Activated naive CD8-positive, alpha-beta T cell treated with anti-CD3 and anti-CD28 coated beads, Interleukin-2, amount 10 ng/mL, durations not matched to agents 7 days and 5 days (primary cell): ENCODE measurements at regions not wholly inside any gene's neighbourhood (a gene's known extent, or its start where the extent isn't known, plus 50 kb on each side); places are given as distances from the start of the nearest gene placed in this dataset.
A peak's percentile ranks its signal among the peaks of the same experiment; 100 is the strongest.

ENCODE experiments used
- ATAC-seq: fragments of 150-1000 bp; cut with Tn5 transposase; one replicate; pipeline ENCODE4 v1.10.0; 2021; ENCODE audit warnings: low read depth, moderate library complexity
- POLR2A ChIA-PET: fragments of 350-600 bp; sonication (Branson Sonifier 250); formaldehyde crosslinking; loops from one replicate; lab custom pipeline; 2021; ENCODE audit warnings: antibody characterized with exemption; lab: Charles Lee
- DNase-seq: peaks from one replicate; pipeline ENCODE4 v3.0.0; 2021
- H3K27ac Mint-ChIP-seq: one replicate; pipeline ENCODE4 v1.8.0; 2022; ENCODE audit warnings: mild to moderate bottlenecking, mixed read lengths
- H3K27me3 Mint-ChIP-seq: one replicate; pipeline ENCODE4 v1.8.0; 2022; ENCODE audit warnings: mild to moderate bottlenecking, moderate library complexity, mixed read lengths
- H3K36me3 Mint-ChIP-seq: one replicate; pipeline ENCODE4 v1.8.0; 2021; ENCODE audit warnings: mild to moderate bottlenecking, mixed read lengths
- H3K4me1 Mint-ChIP-seq: one replicate; pipeline ENCODE4 v1.8.0; 2021; ENCODE audit warnings: mixed read lengths
- H3K4me3 Mint-ChIP-seq: one replicate; pipeline ENCODE4 v1.8.0; 2022; ENCODE audit warnings: mild to moderate bottlenecking, moderate library complexity, mixed read lengths
- H3K9me3 Mint-ChIP-seq: one replicate; pipeline ENCODE4 v1.8.0; 2021; ENCODE audit warnings: mixed read lengths

DNA sequence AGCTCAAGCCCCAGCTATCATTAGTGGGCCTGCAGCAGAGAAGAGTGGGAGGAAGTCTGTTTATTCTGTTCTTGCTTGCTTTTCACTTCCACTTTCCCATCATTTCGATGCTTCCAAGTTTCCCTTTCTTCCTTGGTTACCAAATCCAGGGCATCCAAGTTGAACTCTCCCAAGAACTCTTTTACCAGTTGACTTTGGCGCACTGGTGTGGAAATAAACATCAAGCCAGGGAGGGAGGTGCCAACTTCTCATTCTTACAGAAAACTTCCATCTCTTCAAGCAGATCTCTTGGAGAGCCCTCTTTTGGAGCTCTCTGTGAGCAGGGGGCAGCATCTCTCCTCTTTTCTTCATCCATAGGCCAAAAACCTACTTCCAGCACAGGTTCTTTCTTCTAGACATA, 85.7 kb upstream of the RGS17 start:
- Mint-ChIP-seq H3K4me1 (no peaks in the 10 kb centered on the region), H3K27me3 (no peaks in the 10 kb centered on the region), H3K4me3 (no peak overlapping the region), H3K27ac (no peak overlapping the region), H3K9me3 (no peaks in the 10 kb centered on the region), H3K36me3 (no peaks in the 10 kb centered on the region)
- POLR2A ChIA-PET: no interaction called here
- no peak for DNase-seq
- ATAC-seq: no peak

DNA sequence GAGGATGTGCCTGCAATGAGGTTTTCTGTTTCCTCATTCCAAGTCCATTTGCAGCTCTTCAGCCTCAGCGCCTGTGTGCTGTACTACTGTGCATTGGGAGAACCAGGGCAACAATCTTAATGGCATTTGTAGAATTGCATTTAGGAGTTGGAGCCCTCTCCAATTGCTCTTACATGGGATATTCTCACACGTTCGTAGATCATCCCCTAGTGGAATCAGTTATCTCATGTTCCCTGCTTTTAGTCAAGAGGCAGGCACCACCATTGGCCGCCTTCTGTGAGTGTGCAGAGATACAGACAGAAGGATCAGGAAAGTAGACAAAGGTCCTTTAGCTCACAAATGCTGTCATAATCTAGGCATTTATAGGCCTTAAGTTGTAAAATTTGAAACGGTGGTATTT, 84.2 kb upstream of the RGS17 start:
- no peak overlapping the region for H3K27ac Mint-ChIP-seq
- POLR2A ChIA-PET: no interaction called here
- H3K27me3 Mint-ChIP-seq: no peaks in the 10 kb centered on the region
- H3K4me3 Mint-ChIP-seq: no peak overlapping the region
- ATAC-seq (no peak), DNase-seq (no peak)
- H3K9me3 Mint-ChIP-seq: no peaks in the 10 kb centered on the region
- H3K4me1 Mint-ChIP-seq: peaks cover 4% of the 10 kb centered on the region
- no peaks in the 10 kb centered on the region for H3K36me3 Mint-ChIP-seq

DNA sequence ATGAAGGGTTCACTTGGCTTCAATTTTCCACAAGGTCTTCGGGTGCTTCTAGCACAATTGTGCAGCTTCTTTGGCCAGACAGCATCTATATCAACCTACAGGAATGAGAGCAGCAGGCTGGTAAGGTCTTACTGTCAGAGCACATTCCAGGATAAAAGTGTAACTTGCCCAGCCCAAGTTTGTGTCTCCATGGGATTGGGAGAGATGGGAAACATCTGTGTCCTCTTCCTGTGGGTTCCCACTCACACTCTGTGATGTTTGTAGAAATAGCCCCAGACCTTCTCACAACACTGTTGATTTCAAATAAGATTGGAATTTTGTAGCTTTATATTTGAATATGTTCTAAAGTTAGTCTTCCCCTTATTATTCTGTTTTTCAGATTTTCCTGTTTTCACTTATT, 83.4 kb upstream of the RGS17 start:
- Mint-ChIP-seq H3K27ac (no peak overlapping the region), H3K4me1 (peaks cover 7% of the 10 kb centered on the region), H3K4me3 (no peak overlapping the region), H3K9me3 (no peaks in the 10 kb centered on the region), H3K27me3 (no peaks in the 10 kb centered on the region), H3K36me3 (no peaks in the 10 kb centered on the region)
- ATAC-seq: no peak
- POLR2A ChIA-PET: no interaction called here
- no peak for DNase-seq

DNA sequence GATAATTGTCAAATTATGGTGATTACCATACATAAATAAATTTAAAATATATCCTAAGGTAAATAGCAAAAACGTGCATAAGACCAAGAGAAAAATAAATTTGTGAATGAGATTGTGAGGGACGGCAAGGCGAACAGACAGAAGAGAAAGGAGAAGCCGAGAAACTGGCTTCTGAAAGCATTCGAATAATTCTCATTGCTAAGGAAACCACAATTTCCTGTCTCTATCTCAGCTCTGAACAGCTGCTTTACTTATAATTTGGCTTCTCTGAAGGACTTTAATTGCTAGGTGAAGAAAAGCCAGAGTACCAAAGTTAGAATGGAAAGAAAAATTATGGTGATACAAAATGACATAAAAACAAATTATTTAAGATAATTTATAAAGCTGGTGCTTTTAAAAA, 79.0 kb upstream of the RGS17 start:
- peaks cover 7% of the 10 kb centered on the region for H3K4me1 Mint-ChIP-seq
- no peaks in the 10 kb centered on the region for H3K27me3 Mint-ChIP-seq
- no peak overlapping the region for H3K27ac Mint-ChIP-seq
- ATAC-seq: peak; percentile 81
- H3K4me3 Mint-ChIP-seq: no peak overlapping the region
- POLR2A ChIA-PET: no interaction called here
- H3K9me3 Mint-ChIP-seq: no peaks in the 10 kb centered on the region
- no peak for DNase-seq
- H3K36me3 Mint-ChIP-seq: no peaks in the 10 kb centered on the region

DNA sequence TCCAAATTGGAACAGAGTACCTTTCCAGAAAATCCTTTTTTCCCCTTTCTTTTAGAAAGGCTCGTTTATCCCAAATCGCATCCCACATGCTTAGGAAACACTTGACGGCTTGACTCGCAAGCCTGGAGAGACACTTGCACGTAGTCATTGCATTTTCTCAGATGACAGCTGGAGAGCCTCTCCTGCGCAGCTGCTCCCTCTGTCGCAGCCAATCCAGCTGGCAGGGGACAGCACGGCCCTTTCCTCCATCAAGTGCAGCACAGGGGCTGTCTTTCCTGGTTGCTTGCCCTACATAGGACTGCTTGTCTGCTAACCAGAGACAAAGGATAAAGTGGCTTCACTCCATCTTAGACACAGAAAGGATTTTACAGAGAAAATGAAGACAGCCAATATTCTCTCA, 77.6 kb upstream of the RGS17 start:
- Mint-ChIP-seq H3K4me3 (no peak overlapping the region), H3K4me1 (peaks cover 7% of the 10 kb centered on the region), H3K27me3 (peaks cover 2% of the 10 kb centered on the region), H3K36me3 (no peaks in the 10 kb centered on the region), H3K9me3 (no peaks in the 10 kb centered on the region), H3K27ac (no peak overlapping the region)
- ATAC-seq (no peak), DNase-seq (no peak)
- POLR2A ChIA-PET: no interaction called here

DNA sequence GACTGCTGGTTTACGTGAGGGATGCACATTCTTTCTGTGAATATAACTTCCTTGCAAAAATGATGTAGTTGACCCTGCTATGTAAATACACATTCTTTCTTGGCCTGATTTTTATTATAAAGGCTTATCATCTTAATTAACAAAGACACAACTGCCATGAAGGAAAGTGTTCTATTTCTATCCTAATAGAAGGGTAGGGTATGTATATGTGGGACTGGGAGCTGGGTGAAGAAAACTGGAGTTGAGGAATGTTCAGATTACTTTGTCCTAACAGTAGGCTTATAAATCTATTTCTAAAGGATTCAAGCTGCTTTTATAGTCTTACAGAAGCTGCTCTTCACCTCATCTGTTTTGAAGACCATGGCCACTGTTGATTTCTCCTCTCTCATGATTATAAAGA, 76.5 kb upstream of the RGS17 start:
- no peaks in the 10 kb centered on the region for H3K36me3 Mint-ChIP-seq
- ATAC-seq: no peak
- POLR2A ChIA-PET: no interaction called here
- H3K27ac Mint-ChIP-seq: no peak overlapping the region
- no peaks in the 10 kb centered on the region for H3K9me3 Mint-ChIP-seq
- no peak for DNase-seq
- H3K27me3 Mint-ChIP-seq: peaks cover 2% of the 10 kb centered on the region
- peaks cover 7% of the 10 kb centered on the region for H3K4me1 Mint-ChIP-seq
- no peak overlapping the region for H3K4me3 Mint-ChIP-seq

DNA sequence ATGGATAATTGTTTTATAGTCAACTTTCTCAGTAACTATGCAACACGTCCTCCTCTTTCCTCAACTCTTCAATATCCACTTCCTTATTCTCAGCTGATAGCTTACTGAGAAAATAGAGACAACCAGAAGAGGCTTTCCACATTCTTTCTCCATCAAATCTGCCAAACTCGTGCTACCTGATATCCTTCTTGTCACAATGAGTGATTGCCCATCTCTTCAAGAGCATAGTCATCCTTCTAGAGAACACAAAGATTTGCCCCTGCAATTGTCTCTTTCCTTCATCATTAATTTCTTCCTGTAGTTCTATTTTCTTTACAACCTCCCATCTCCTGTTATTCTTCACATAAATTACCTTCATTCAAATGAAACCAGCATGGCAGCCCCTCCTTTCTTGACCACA, 75.9 kb upstream of the RGS17 start:
- Mint-ChIP-seq H3K4me3 (no peak overlapping the region), H3K36me3 (no peaks in the 10 kb centered on the region), H3K4me1 (peaks cover 7% of the 10 kb centered on the region), H3K27me3 (peaks cover 3% of the 10 kb centered on the region), H3K9me3 (no peaks in the 10 kb centered on the region), H3K27ac (no peak overlapping the region)
- POLR2A ChIA-PET: no interaction called here
- DNase-seq (no peak), ATAC-seq (no peak)

DNA sequence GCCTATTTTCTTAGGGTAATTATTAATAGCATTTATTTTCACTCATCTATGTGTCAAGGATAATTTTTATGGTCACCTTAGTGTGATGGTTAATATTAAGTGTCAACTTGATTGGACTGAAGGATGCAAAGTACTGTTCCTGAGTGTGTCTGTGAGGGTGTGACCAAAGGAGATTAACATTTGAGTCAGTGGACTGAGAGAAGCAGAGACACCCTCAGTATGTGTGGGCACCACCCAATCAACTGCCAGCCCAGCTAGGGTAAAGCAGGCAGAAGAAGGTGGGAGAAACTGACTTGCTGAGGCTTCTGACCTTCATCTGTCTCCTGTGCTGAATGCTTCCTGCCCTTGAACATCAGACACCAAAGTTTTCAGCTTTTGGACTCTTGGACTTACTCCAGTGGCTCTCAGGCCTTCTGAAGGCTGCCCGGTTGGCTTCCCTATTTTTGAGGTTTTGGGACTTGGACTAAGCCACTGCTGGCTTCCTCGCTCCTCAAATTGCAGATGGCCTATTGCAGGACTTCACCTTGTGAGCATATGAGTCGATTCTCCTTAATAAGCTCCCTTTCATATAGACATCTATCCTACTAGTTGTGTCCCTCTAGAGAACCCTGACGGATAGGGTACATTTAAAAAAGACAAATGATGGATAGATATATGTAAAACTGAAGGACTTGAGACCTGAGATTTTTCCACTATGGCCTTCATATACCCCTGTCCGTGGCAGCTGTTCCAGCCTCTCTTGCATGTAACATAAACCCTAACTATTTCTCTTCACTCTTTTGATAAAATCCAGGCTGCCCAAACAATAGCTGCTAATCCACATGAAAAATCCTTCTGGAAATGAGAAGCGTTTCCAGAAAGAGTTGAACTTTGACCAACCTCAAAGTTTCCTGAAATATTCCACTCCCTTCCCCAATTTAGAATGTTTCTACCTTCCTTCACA, 62.1 kb upstream of the RGS17 start:
- POLR2A ChIA-PET: no interaction called here
- no peak overlapping the region for H3K4me3 Mint-ChIP-seq
- no peak for DNase-seq
- no peaks in the 10 kb centered on the region for H3K36me3 Mint-ChIP-seq
- H3K27me3 Mint-ChIP-seq: peaks cover 4% of the 10 kb centered on the region
- no peak for ATAC-seq
- no peaks in the 10 kb centered on the region for H3K4me1 Mint-ChIP-seq
- no peak overlapping the region for H3K27ac Mint-ChIP-seq
- H3K9me3 Mint-ChIP-seq: no peaks in the 10 kb centered on the region

DNA sequence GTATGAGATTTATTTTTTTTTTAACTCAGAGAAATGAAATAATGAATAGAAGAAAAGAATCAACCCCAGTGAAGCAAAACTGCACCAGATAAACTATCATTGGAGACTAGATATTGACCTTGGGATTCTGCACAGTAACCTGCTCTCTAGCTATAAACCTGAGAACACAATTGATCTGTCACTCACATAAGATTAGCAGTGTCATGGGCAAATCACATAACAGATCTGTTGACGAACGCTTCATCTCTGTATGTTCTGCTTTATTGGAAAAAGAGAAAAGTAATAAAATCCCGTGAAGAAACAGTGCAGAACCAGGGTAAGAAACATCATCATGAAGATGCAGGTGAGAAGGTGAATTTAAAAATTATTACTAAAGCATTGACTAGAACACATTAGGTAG, 52.8 kb upstream of the RGS17 start:
- Mint-ChIP-seq H3K36me3 (no peaks in the 10 kb centered on the region), H3K4me1 (no peaks in the 10 kb centered on the region), H3K27me3 (no peaks in the 10 kb centered on the region), H3K27ac (no peak overlapping the region), H3K4me3 (no peak overlapping the region), H3K9me3 (peaks cover 3% of the 10 kb centered on the region)
- ATAC-seq: no peak
- DNase-seq: no peak
- POLR2A ChIA-PET: no interaction called here
